GM10266 (cell line): ENCODE measurements at regions not wholly inside any gene's neighbourhood (a gene's known extent, or its start where the extent isn't known, plus 50 kb on each side); places are given as distances from the start of the nearest gene placed in this dataset.
A peak's percentile ranks its signal among the peaks of the same experiment; 100 is the strongest.
"Not testable (repeated sequence)": the region's sequence is repeated elsewhere in the genome, so short reads cannot be mapped to it uniquely, and the experiment has no call there.

Source experiments
- DNase-seq: peaks from one replicate; pipeline ENCODE4 v3.0.0; 2012; ENCODE audit errors: extremely low spot score
- CTCF ChIP-seq: IDR thresholded peaks from 2 replicates; pipeline ENCODE4 v1.5.1; 2012; ENCODE audit warnings: mild to moderate bottlenecking, low read depth; ENCODE audit not compliant: control insufficient read depth, insufficient read depth; ENCODE audit errors: missing control alignments

- DNase-seq: no peak
- no peak for TF ChIP-seq CTCF
Observed at GRCh38 chr4:43458293-43458692, 565.8 kb downstream of the GRXCR1 start.

- DNase-seq: no peak
Observed at GRCh38 chr4:43471950-43472349, 579.4 kb downstream of the GRXCR1 start.

GRCh38 chr4:43481526-43481925 is 589.0 kb downstream of the GRXCR1 start:
- no peak for DNase-seq
- TF ChIP-seq CTCF: no peak

More at GRCh38 chr4:43471950-43472349, 579.4 kb downstream of the GRXCR1 start:
- TF ChIP-seq CTCF: peak; percentile 7

GRCh38 chr4:43485196-43485595 is 592.7 kb downstream of the GRXCR1 start:
- TF ChIP-seq CTCF: no peak

GRCh38 chr4:43496188-43496587 is 603.7 kb downstream of the GRXCR1 start:
- DNase-seq: peak; percentile 4
- no peak for TF ChIP-seq CTCF

More at GRCh38 chr4:43485196-43485595, 592.7 kb downstream of the GRXCR1 start:
- no peak for DNase-seq

- no peak for DNase-seq
- no peak for TF ChIP-seq CTCF
Observed at GRCh38 chr4:43496602-43497001, 604.1 kb downstream of the GRXCR1 start.

- not testable (repeated sequence) for DNase-seq
Observed at GRCh38 chr4:43505823-43506222, 613.3 kb downstream of the GRXCR1 start.

- no peak for DNase-seq
- TF ChIP-seq CTCF: no peak
Observed at GRCh38 chr4:43512253-43512652, 619.7 kb downstream of the GRXCR1 start.
